Type B pancreatic cell (in vitro differentiated cells): ENCODE measurements at regions not wholly inside any gene's neighbourhood (a gene's known extent, or its start where the extent isn't known, plus 50 kb on each side); places are given as distances from the start of the nearest gene placed in this dataset.

Experiments used
- DNase-seq: peaks from one replicate; pipeline ENCODE4 v3.0.0; 2021; ENCODE audit warnings: mixed read lengths; ENCODE audit not compliant: unreplicated experiment; ENCODE audit errors: extremely low spot score
- H3K27ac Mint-ChIP-seq: 2 replicates; pipeline ENCODE4 v1.8.0; 2021; ENCODE audit warnings: mild to moderate bottlenecking, mixed read lengths
- H3K27me3 Mint-ChIP-seq: 2 replicates; pipeline ENCODE4 v1.8.0; 2021; ENCODE audit warnings: mixed read lengths
- H3K36me3 Mint-ChIP-seq: 2 replicates; pipeline ENCODE4 v1.8.0; 2021; ENCODE audit warnings: mixed read lengths
- H3K4me1 Mint-ChIP-seq: one replicate; pipeline ENCODE4 v1.8.0; 2021; ENCODE audit warnings: mixed read lengths; ENCODE audit not compliant: unreplicated experiment
- H3K4me3 Mint-ChIP-seq: 2 replicates; pipeline ENCODE4 v1.8.0; 2021; ENCODE audit warnings: mild to moderate bottlenecking, mixed read lengths
- H3K9me3 Mint-ChIP-seq: 2 replicates; pipeline ENCODE4 v1.8.0; 2021; ENCODE audit warnings: mixed read lengths
- TF ChIP-seq, protein P1 (sequence below): fragments of 200-600 bp; sonication (generic); conservative IDR thresholded peaks from 2 replicates; pipeline ENCODE4 v1.5.0; 2021; ENCODE audit warnings: antibody characterized with exemption, mild to moderate bottlenecking

DNA sequence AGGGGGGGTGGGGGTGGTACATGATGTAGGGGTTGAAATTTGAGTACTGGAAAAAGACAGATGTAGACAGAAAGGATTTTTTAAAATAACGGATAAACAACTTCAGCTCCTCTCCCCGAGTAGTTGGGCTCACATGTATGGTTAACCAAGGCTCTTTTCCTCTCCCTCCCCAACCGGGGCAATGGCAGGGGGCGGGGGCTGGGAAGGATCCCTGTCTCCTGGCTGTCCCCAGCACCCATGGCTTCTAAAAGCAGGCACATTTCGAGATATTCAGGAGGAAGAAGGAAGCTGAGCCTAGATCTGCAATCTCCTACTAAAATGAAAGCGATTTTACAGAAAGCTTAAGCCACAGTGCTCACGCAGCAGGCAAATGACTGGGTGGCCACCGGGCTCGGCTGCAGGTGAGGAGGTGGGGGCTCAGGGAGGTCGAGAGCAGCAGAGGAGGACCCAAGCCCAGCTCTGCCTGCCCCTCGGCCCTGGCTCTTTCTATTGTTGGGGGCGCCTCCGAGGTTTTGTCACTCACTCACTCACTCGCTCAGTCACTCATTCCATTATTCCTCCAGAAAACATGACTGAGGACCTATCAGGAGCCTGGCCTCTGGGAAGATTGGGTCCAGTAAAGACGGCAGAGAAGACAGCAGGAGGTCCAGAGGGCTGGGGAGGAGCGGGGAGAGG lies 573.3 kb downstream of the PTPRU start:
- no peak overlapping the region for H3K4me3 Mint-ChIP-seq
- no peaks in the 10 kb centered on the region for H3K9me3 Mint-ChIP-seq
- no peak overlapping the region for H3K27ac Mint-ChIP-seq
- H3K4me1 Mint-ChIP-seq: peaks cover 3% of the 10 kb centered on the region
- peaks cover 3% of the 10 kb centered on the region for H3K27me3 Mint-ChIP-seq
- TF ChIP-seq, protein P1, sequence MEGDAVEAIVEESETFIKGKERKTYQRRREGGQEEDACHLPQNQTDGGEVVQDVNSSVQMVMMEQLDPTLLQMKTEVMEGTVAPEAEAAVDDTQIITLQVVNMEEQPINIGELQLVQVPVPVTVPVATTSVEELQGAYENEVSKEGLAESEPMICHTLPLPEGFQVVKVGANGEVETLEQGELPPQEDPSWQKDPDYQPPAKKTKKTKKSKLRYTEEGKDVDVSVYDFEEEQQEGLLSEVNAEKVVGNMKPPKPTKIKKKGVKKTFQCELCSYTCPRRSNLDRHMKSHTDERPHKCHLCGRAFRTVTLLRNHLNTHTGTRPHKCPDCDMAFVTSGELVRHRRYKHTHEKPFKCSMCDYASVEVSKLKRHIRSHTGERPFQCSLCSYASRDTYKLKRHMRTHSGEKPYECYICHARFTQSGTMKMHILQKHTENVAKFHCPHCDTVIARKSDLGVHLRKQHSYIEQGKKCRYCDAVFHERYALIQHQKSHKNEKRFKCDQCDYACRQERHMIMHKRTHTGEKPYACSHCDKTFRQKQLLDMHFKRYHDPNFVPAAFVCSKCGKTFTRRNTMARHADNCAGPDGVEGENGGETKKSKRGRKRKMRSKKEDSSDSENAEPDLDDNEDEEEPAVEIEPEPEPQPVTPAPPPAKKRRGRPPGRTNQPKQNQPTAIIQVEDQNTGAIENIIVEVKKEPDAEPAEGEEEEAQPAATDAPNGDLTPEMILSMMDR: no peak
- peak; percentile 48 for DNase-seq
- no peaks in the 10 kb centered on the region for H3K36me3 Mint-ChIP-seq

DNA sequence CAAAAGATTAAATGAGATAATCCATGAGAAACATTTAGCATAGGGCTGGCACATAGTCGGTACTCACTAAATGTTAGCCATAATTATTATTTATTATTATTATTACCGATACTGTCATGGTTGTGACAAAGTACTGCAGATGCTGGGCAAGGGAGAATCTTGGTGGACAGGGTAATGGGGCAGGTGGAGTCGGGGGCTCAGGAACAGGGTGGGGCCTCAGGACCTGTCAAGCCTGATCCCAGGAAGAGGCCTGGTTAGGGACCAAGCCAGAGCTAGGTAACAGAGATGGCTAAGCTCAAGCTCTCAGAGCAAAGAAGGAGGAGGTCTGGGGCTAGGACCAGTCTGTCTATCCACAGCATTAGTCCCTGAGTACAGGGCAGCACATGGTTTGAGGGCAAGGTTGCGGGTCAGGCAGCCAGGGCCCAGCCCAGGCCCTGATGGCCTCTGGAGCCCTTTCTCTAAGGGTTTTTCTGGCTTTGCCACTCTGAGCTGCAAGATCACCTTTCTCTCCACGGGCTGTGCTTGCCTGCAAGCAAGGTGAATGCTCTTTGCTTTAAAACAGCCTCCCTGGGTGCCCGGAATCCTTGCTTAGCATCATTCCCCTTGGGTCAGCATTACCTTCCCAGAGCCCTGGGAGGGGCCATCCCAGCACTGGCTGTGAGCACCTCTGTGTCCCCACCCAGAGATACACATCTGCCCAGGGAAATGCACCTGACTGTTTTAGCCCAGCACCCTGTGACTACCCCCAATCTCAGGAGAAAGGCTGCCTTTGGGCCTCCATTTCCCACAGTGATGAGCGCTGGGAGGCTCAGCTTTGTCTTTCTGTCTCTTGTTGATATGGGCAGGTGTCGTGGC lies 572.0 kb downstream of the PTPRU start:
- no peaks in the 10 kb centered on the region for H3K9me3 Mint-ChIP-seq
- no peaks in the 10 kb centered on the region for H3K36me3 Mint-ChIP-seq
- no peak overlapping the region for H3K27ac Mint-ChIP-seq
- H3K4me1 Mint-ChIP-seq: peaks cover 13% of the 10 kb centered on the region
- H3K4me3 Mint-ChIP-seq: no peak overlapping the region
- H3K27me3 Mint-ChIP-seq: peaks cover 8% of the 10 kb centered on the region
- TF ChIP-seq, protein P1: no peak
- peak; percentile 44 for DNase-seq

DNA sequence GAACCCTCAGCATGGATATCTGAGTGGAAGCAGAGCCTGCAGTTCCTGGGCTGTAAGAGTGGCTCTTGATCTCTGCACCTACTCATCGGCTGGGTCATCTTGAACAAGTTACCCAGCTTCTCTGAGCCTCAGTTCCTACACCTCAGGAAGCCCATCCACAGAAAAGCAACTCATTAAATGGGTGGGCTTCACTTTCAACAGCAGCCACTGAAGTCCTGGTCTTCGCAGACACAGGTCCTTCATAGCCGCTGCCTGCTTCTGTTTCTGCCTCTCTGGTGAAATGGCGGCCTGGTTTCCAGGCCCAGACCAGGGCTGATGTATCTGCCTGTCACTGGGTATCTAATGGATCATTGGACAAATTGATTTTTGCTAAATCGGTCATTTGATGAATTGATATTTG lies 571.4 kb downstream of the PTPRU start:
- Mint-ChIP-seq H3K36me3 (no peaks in the 10 kb centered on the region), H3K4me3 (no peak overlapping the region), H3K4me1 (peaks cover 13% of the 10 kb centered on the region), H3K27ac (no peak overlapping the region), H3K27me3 (peaks cover 8% of the 10 kb centered on the region), H3K9me3 (no peaks in the 10 kb centered on the region)
- DNase-seq: peak; percentile 37
- TF ChIP-seq, protein P1: no peak

DNA sequence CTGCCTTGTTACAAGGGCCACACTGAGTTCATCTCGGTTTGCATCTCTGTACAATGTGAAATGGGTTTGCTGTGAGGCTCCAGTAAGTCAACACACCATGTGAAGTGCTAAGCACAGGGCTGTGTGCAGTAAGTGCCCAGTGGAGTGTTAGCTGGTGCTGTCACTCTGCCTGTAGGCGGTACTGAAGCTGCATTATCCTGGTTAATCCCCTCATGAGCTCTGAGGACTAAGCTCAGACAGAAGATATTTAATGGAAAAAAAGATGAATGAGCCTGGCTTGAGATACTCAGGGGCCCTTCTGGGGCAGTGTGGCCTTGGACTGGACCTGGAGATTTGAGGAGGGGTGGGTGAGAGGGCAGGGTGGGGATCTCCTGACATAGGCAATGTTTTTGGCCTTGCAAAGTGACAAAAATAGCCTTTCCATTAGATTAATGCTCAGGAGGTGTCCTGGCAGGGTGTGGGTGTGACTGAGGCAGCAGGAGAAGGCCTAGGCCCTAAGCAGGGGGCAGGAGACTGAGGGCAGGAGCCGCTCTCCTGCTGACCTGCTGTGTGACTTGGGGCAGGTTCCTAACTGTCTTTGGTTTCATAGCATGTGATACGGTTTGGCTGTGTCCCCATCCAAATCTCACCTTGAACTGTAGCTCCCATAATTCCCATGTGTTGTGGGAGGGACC lies 570.5 kb downstream of the PTPRU start:
- TF ChIP-seq, protein P1: no peak
- Mint-ChIP-seq H3K9me3 (no peaks in the 10 kb centered on the region), H3K4me1 (peaks cover 22% of the 10 kb centered on the region), H3K27me3 (peaks cover 8% of the 10 kb centered on the region), H3K4me3 (no peak overlapping the region), H3K36me3 (no peaks in the 10 kb centered on the region), H3K27ac (no peak overlapping the region)
- DNase-seq: peak; percentile 32

DNA sequence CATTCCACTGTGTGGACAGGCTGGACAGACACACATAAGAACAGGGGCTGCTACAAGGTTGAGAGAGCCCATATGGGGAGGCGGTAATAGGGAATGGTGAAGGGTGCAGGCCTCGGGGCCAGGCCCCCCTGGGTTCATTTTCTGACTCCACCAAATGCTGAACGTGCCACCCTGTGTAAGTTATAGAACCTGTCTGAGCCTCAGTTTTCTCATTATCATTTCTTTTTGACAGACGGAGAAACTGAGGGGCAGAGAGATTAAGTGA lies 569.5 kb downstream of the PTPRU start:
- TF ChIP-seq, protein P1: no peak
- Mint-ChIP-seq H3K36me3 (no peaks in the 10 kb centered on the region), H3K4me1 (peaks cover 27% of the 10 kb centered on the region), H3K27ac (no peak overlapping the region), H3K4me3 (no peak overlapping the region), H3K27me3 (peaks cover 8% of the 10 kb centered on the region), H3K9me3 (no peaks in the 10 kb centered on the region)
- peak; percentile 42 for DNase-seq
